RWPE1 (cell line): ENCODE measurements at regions not wholly inside any gene's neighbourhood (a gene's known extent, or its start where the extent isn't known, plus 50 kb on each side); places are given as distances from the start of the nearest gene placed in this dataset.

Experiments used
- CTCF ChIA-PET: fragments of 350-600 bp; sonication (Branson Sonifier 250); formaldehyde crosslinking; extraction: SDS; loops from one replicate; lab custom pipeline; 2021; lab: Yijun Ruan, JAX
- POLR2A ChIA-PET: fragments of 400-600 bp; formaldehyde crosslinking; extraction: SDS; loops from one replicate; lab custom pipeline; 2020; ENCODE audit warnings: antibody characterized with exemption; ENCODE audit not compliant: low non-redundant PET; lab: Yijun Ruan, JAX
- DNase-seq: peaks from one replicate; pipeline ENCODE4 v3.0.0; 2012; ENCODE audit warnings: low spot score
- H3K27ac ChIP-seq: fragments of 450-650 bp; 2 replicates; pipeline ENCODE4 v1.5.1; 2017
- CTCF ChIP-seq: fragments of 450-650 bp; conservative IDR thresholded peaks from 2 replicates; pipeline ENCODE4 v1.5.1; 2017; ENCODE audit warnings: low read depth, mild to moderate bottlenecking

- CTCF ChIA-PET: no interaction called here
- TF ChIP-seq CTCF: no peak
Measured at GRCh38 chr1:88221411-88221810, 462.7 kb upstream of the PKN2 start.

DNA sequence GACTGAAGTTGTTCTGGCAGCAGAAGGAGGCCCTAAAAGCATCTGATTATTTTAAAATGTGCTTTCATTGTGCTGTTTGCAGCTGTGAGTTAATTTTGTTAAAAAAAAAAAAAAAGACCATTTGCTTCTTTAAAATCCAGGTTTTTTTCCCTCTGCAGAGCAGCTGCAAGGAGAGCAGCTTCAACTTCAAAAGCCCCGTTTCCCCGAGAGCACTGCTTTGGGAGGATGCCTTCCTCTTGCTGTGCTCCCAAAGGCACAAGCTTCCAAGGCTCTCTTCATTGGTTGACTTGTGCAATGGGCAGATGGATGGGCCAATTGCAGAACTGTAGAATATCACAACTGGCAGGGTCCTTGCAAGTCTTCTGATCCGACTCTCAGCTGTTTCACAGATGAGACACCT, 459.2 kb upstream of the PKN2 start:
- H3K27ac ChIP-seq: no peak overlapping the region
- ChIA-PET CTCF (interaction anchor here (0.6 kb wide), 1 partner anchor 8 kb away, joined by 8 read pairs; no protein-coding TSS in a partner anchor), POLR2A (no interaction called here)
- DNase-seq: no peak
- TF ChIP-seq CTCF: no peak

More at GRCh38 chr1:88221411-88221810, 462.7 kb upstream of the PKN2 start:
- H3K27ac ChIP-seq: no peak overlapping the region
- DNase-seq: no peak
- POLR2A ChIA-PET: no interaction called here

- TF ChIP-seq CTCF: no peak
- H3K27ac ChIP-seq: no peak overlapping the region
- ChIA-PET POLR2A (no interaction called here), CTCF (interaction anchor here (0.5 to 1.3 kb wide), 4 partner anchors 25 to 698 kb away, joined by 3 to 7 read pairs (median 3); no protein-coding TSS in a partner anchor)
- no peak for DNase-seq
Measured at GRCh38 chr1:88228114-88228513, 456.0 kb upstream of the PKN2 start.

DNA sequence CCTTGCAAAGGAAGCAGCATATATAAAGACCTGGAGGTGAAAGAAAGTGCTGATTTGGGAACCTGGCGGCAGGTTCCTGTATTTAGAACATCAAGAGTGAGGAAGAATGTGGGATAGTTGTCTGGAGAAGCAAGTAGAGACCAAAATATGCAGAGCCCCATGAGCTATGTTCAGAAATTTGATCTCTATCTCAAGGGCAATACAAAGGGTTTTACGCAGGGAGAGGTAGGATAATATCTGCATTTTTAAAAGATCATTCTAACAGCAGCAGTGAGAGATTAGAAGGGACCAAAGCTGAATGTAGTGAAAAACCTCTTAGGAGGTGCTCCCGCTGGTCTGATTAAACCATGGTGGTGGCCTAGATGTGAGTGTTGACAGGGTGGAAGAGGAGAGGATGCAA, 453.9 kb upstream of the PKN2 start:
- DNase-seq: no peak
- CTCF ChIA-PET: no interaction called here
- H3K27ac ChIP-seq: no peak overlapping the region
- TF ChIP-seq CTCF: no peak
- POLR2A ChIA-PET: no interaction called here

- no peak for TF ChIP-seq CTCF
- DNase-seq: no peak
- ChIA-PET POLR2A (no interaction called here), CTCF (no interaction called here)
- no peak overlapping the region for H3K27ac ChIP-seq
Measured at GRCh38 chr1:88237058-88237457, 447.0 kb upstream of the PKN2 start.

DNA sequence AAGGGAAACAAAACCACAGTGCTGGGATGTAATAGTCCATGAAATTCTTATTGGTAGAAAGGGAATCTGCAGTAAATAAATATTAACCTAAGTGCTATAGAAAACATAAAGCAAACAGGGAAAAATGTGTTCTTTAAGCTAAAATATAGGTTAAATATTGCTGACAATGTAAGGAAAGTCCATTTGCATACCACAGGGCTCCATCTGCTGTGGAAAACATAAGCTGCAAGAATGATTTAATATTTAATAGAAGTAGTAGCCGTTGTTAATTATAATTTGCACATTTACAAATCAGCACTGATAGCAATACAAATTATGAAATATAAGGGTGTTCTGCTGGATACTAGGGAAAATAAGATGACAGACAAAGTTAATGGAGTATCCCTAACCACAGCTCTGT, 444.9 kb upstream of the PKN2 start:
- H3K27ac ChIP-seq: no peak overlapping the region
- DNase-seq: no peak
- no peak for TF ChIP-seq CTCF
- CTCF ChIA-PET: interaction anchor here (0.7 kb wide), 2 partner anchors 47 to 58 kb away, joined by 3 to 4 read pairs; no protein-coding TSS in a partner anchor
- POLR2A ChIA-PET: no interaction called here
